Gastrocnemius medialis (tissue), 4 donors: ENCODE measurements at regions not wholly inside any gene's neighbourhood (a gene's known extent, or its start where the extent isn't known, plus 50 kb on each side); places are given as distances from the start of the nearest gene placed in this dataset.

Source experiments
- ATAC-seq, 2 donors: fragments of 150-250 bp; one replicate each; pipeline ENCODE4 v1.9.1; 2016
- DNase-seq, 2 donors: peaks; one replicate each; pipeline ENCODE4 v3.0.0-alpha.2; 2019
- H3K27ac ChIP-seq, 4 donors: fragments of 200-600 bp; sonication (generic); 1 replicate in 1 of 4; 2 replicates in 3 of 4; pipeline ENCODE4 v1.5.1; 2016 to 2018; ENCODE audit warnings: mild to moderate bottlenecking in 2 of 4, moderate library complexity in 1 of 4
- H3K27me3 ChIP-seq, 3 donors: fragments of 200-600 bp; sonication (generic) in 2 of 3; 1 replicate in 1 of 3; 2 replicates in 2 of 3; pipeline versions ENCODE4 v1.5.1 to v1.6.0; 2016 to 2019; ENCODE audit warnings: mild to moderate bottlenecking in 1 of 3, moderate library complexity in 1 of 3
- H3K36me3 ChIP-seq, 2 donors: fragments of 200-600 bp; sonication (generic) in 1 of 2; one replicate each; pipeline ENCODE4 v1.5.1; 2017 to 2018
- H3K4me1 ChIP-seq, 2 donors: fragments of 200-600 bp; sonication (generic) in 1 of 2; one replicate each; pipeline ENCODE4 v1.5.1; 2016 to 2017; ENCODE audit warnings: mild to moderate bottlenecking in 2 of 2
- H3K4me3 ChIP-seq, 4 donors: fragments of 200-600 bp; sonication (generic) in 3 of 4; 1 replicate in 1 of 4; 2 replicates in 3 of 4; pipeline ENCODE4 v1.5.1; 2016 to 2019; ENCODE audit warnings: mild to moderate bottlenecking in 2 of 4
- H3K9me3 ChIP-seq, 3 donors: fragments of 200-600 bp; sonication (generic) in 2 of 3; 1 replicate in 1 of 3; 2 replicates in 2 of 3; pipeline ENCODE4 v1.5.1; 2016 to 2019
- CTCF ChIP-seq, 5 experiments: fragments of 450-650 bp in 3 of 5; fragments of 200-600 bp in 2 of 5; sonication (generic) in 2 of 5; IDR thresholded peaks in 4 of 5; conservative IDR thresholded peaks in 1 of 5; 1 replicate in 4 of 5; 2 replicates in 1 of 5; pipeline ENCODE4 v1.5.1; 2016 to 2019; ENCODE audit warnings: antibody characterized with exemption in 5 of 5, mild to moderate bottlenecking in 3 of 5, moderate library complexity in 3 of 5
- POLR2A ChIP-seq, 2 donors: fragments of 450-650 bp; IDR thresholded peaks; one replicate each; pipeline ENCODE4 v1.6.1; 2017; ENCODE audit warnings: antibody characterized with exemption in 2 of 2, mild to moderate bottlenecking in 2 of 2, moderate library complexity in 2 of 2
- in situ Hi-C, 4 donors: fragments of 200-750 bp; cut with MboI; loops; one replicate each; pipeline versions ENCODE4 v1.15.0 to v1.8.0; 2017; ENCODE audit warnings: low sequenced_read_pairs in 4 of 4
- intact Hi-C: fragments of 100-400 bp; cut with DNase I; formaldehyde crosslinking; loops from one replicate; pipeline ENCODE4 v1.15.1; 2023; ENCODE audit warnings: low total_unique reads

- H3K27ac ChIP-seq, result no peak overlapping the region
- H3K4me3 ChIP-seq, result no peak overlapping the region
- no peaks in the 10 kb centered on the region for H3K9me3 ChIP-seq
- no peak for TF ChIP-seq CTCF (IDR thresholded peaks at IDR 0.05 in 4 of 5, conservative IDR thresholded peaks at IDR 0.05 in 1 of 5)
- no peak for TF ChIP-seq POLR2A (IDR thresholded peaks at IDR 0.05)
- no peaks in the 10 kb centered on the region for H3K36me3 ChIP-seq
- H3K27me3 ChIP-seq, result no peaks in the 10 kb centered on the region
- DNase-seq (peak; percentile 38 to 58), ATAC-seq (peak; percentile 72 to 92)
- in situ Hi-C loops, result no loop called here
- intact Hi-C loops, result loop anchor here (10.0 kb wide), 1 partner anchor 48 kb away; no protein-coding TSS in a partner anchor
- H3K4me1 ChIP-seq, result no peaks in the 10 kb centered on the region
These were observed 118.8 kb upstream of the RPS23 start for GRCh38 chr5:82396871-82397514.

GRCh38 chr5:82396396-82396795, 118.2 kb upstream of the RPS23 start:
- DNase-seq, result no peak
- in situ Hi-C loops (no loop called here), intact Hi-C loops (loop anchor here (10.0 kb wide), 1 partner anchor 48 kb away; no protein-coding TSS in a partner anchor)
- Histone ChIP-seq H3K4me3 (no peak overlapping the region), H3K27ac (no peak overlapping the region), H3K36me3 (no peaks in the 10 kb centered on the region), H3K9me3 (no peaks in the 10 kb centered on the region), H3K27me3 (no peaks in the 10 kb centered on the region), H3K4me1 (no peaks in the 10 kb centered on the region)
- ATAC-seq, result no peak
- TF ChIP-seq CTCF (IDR thresholded peaks at IDR 0.05 in 4 of 5, conservative IDR thresholded peaks at IDR 0.05 in 1 of 5), result no peak
- TF ChIP-seq POLR2A (IDR thresholded peaks at IDR 0.05), result no peak

GRCh38 chr5:82393951-82394350, 115.8 kb upstream of the RPS23 start:
- no peak overlapping the region for H3K27ac ChIP-seq
- no peak for TF ChIP-seq POLR2A (IDR thresholded peaks at IDR 0.05)
- TF ChIP-seq CTCF (IDR thresholded peaks at IDR 0.05 in 4 of 5, conservative IDR thresholded peaks at IDR 0.05 in 1 of 5), result no peak
- no peaks in the 10 kb centered on the region for H3K36me3 ChIP-seq
- ATAC-seq (no peak), DNase-seq (no peak)
- in situ Hi-C loops (no loop called here), intact Hi-C loops (loop anchor here (10.0 kb wide), 1 partner anchor 51 kb away; no protein-coding TSS in a partner anchor)
- H3K4me1 ChIP-seq, result no peaks in the 10 kb centered on the region
- no peaks in the 10 kb centered on the region for H3K9me3 ChIP-seq
- no peaks in the 10 kb centered on the region for H3K27me3 ChIP-seq
- no peak overlapping the region for H3K4me3 ChIP-seq

GRCh38 chr5:82390088-82390487, 111.9 kb upstream of the RPS23 start:
- Histone ChIP-seq H3K27me3 (no peaks in the 10 kb centered on the region), H3K4me1 (no peaks in the 10 kb centered on the region), H3K9me3 (no peaks in the 10 kb centered on the region), H3K27ac (no peak overlapping the region), H3K4me3 (no peak overlapping the region), H3K36me3 (no peaks in the 10 kb centered on the region)
- no peak for TF ChIP-seq CTCF (IDR thresholded peaks at IDR 0.05 in 4 of 5, conservative IDR thresholded peaks at IDR 0.05 in 1 of 5)
- no peak for TF ChIP-seq POLR2A (IDR thresholded peaks at IDR 0.05)
- ATAC-seq (no peak), DNase-seq (no peak)
- intact Hi-C loops, result loop anchor here (10.0 kb wide), 1 partner anchor 55 kb away; no protein-coding TSS in a partner anchor
- in situ Hi-C loops, result no loop called here

GRCh38 chr5:82389347-82389746, 111.2 kb upstream of the RPS23 start:
- DNase-seq (no peak), ATAC-seq (no peak)
- no peaks in the 10 kb centered on the region for H3K27me3 ChIP-seq
- no peaks in the 10 kb centered on the region for H3K36me3 ChIP-seq
- in situ Hi-C loops, result no loop called here
- H3K4me3 ChIP-seq, result no peak overlapping the region
- TF ChIP-seq CTCF (IDR thresholded peaks at IDR 0.05 in 4 of 5, conservative IDR thresholded peaks at IDR 0.05 in 1 of 5) (no peak), POLR2A (IDR thresholded peaks at IDR 0.05) (no peak)
- no peaks in the 10 kb centered on the region for H3K4me1 ChIP-seq
- intact Hi-C loops, result no loop called here
- no peak overlapping the region for H3K27ac ChIP-seq
- H3K9me3 ChIP-seq, result no peaks in the 10 kb centered on the region
